ENCODE measurements at regions not wholly inside any gene's neighbourhood (a gene's known extent, or its start where the extent isn't known, plus 50 kb on each side); places are given as distances from the start of the nearest gene placed in this dataset.

DNA sequence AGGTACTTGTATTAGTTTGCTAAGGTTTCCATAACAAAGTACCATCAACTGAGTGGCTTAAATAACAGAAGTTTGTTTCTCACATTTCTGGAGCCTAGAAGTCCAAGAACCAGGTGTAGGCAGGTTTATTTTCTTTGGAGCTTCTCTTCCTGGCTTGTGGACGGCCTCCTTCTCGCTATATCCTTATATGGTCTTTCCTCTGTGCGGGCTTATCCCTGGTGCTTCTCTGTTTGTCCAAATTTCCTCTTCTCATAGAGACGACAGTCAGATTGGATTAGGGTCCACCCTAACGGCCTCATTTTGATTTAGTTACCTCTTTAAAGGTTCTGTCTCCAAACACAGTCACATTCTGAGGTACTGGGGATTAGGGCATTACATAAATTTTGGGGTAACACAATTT lies 88.3 kb downstream of the RMI1 start:
- Histone ChIP-seq H2AFZ (ENCODE audit: low read depth, low read length) (no peak overlapping the region), H3K27me3 (ENCODE audit: insufficient read depth, low read length) (no peaks in the 10 kb centered on the region), H3K9ac (ENCODE audit: low read length) (no peak overlapping the region), H3K4me1 (ENCODE audit: insufficient read depth, low read length) (no peaks in the 10 kb centered on the region), H3K27ac (ENCODE audit: low read depth, low read length) (no peak overlapping the region), H3K36me3 (ENCODE audit: insufficient read depth, low read length) (no peaks in the 10 kb centered on the region), H3K9me3 (ENCODE audit: insufficient read depth, low read depth, low read length) (no peaks in the 10 kb centered on the region), H3K4me2 (ENCODE audit: low read length) (no peak overlapping the region), H3K4me3 (ENCODE audit: insufficient read depth, low read depth, low read length) (no peak overlapping the region), H4K20me1 (ENCODE audit: insufficient read depth, low read length) (no peaks in the 10 kb centered on the region), H3K79me2 (ENCODE audit: insufficient read depth, low read length) (no peaks in the 10 kb centered on the region)
- no peaks in the 10 kb centered on the region for H3K36me3 Mint-ChIP-seq (ENCODE audit: low read depth, unreplicated experiment)
- DNase-seq (ENCODE audit: low read depth) (no peak), FAIRE-seq (no peak)
- no peak overlapping the region for H3K27ac Mint-ChIP-seq (ENCODE audit: unreplicated experiment)
- H3K27me3 Mint-ChIP-seq (ENCODE audit: low read depth, unreplicated experiment) = no peaks in the 10 kb centered on the region
- H3K4me1 Mint-ChIP-seq (ENCODE audit: low read depth, unreplicated experiment) = peaks cover 5% of the 10 kb centered on the region
- no peak for TF ChIP-seq EZH2 (IDR thresholded peaks at IDR 0.05; ENCODE audit: insufficient read depth, low read length)
- no peak for TF ChIP-seq CTCF (IDR thresholded peaks at IDR 0.05; ENCODE audit: insufficient read depth, low read depth, low read length)
- no peak overlapping the region for H3K4me3 Mint-ChIP-seq (ENCODE audit: unreplicated experiment)
- no peaks in the 10 kb centered on the region for H3K9me3 Mint-ChIP-seq (ENCODE audit: unreplicated experiment)

- no peak for DNase-seq (ENCODE audit: low read depth)
- H3K9me3 ChIP-seq (ENCODE audit: insufficient read depth, low read depth, low read length) = no peaks in the 10 kb centered on the region
- no peak overlapping the region for H3K4me3 ChIP-seq (ENCODE audit: insufficient read depth, low read depth, low read length)
- H3K4me1 Mint-ChIP-seq (ENCODE audit: low read depth, unreplicated experiment) = no peaks in the 10 kb centered on the region
- no peak overlapping the region for H3K9ac ChIP-seq (ENCODE audit: low read length)
- no peaks in the 10 kb centered on the region for H3K9me3 Mint-ChIP-seq (ENCODE audit: unreplicated experiment)
- no peaks in the 10 kb centered on the region for H4K20me1 ChIP-seq (ENCODE audit: insufficient read depth, low read length)
- FAIRE-seq = no peak
- H3K27ac ChIP-seq (ENCODE audit: low read depth, low read length) = no peak overlapping the region
- H3K27ac Mint-ChIP-seq (ENCODE audit: unreplicated experiment) = no peak overlapping the region
- H3K27me3 ChIP-seq (ENCODE audit: insufficient read depth, low read length) = no peaks in the 10 kb centered on the region
- H3K27me3 Mint-ChIP-seq (ENCODE audit: low read depth, unreplicated experiment) = no peaks in the 10 kb centered on the region
- H3K4me3 Mint-ChIP-seq (ENCODE audit: unreplicated experiment) = no peak overlapping the region
- H3K79me2 ChIP-seq (ENCODE audit: insufficient read depth, low read length) = no peaks in the 10 kb centered on the region
- H2AFZ ChIP-seq (ENCODE audit: low read depth, low read length) = no peak overlapping the region
- H3K4me1 ChIP-seq (ENCODE audit: insufficient read depth, low read length) = no peaks in the 10 kb centered on the region
- H3K4me2 ChIP-seq (ENCODE audit: low read length) = no peak overlapping the region
- H3K36me3 ChIP-seq (ENCODE audit: insufficient read depth, low read length) = no peaks in the 10 kb centered on the region
- H3K36me3 Mint-ChIP-seq (ENCODE audit: low read depth, unreplicated experiment) = no peaks in the 10 kb centered on the region
- TF ChIP-seq EZH2 (IDR thresholded peaks at IDR 0.05; ENCODE audit: insufficient read depth, low read length) = no peak
Measured at GRCh38 chr9:84070590-84070989, 90.0 kb downstream of the RMI1 start.

- Histone ChIP-seq H3K4me3 (ENCODE audit: insufficient read depth, low read depth, low read length) (no peak overlapping the region), H3K79me2 (ENCODE audit: insufficient read depth, low read length) (no peaks in the 10 kb centered on the region), H3K27ac (ENCODE audit: low read depth, low read length) (no peak overlapping the region), H4K20me1 (ENCODE audit: insufficient read depth, low read length) (no peaks in the 10 kb centered on the region), H3K9ac (ENCODE audit: low read length) (no peak overlapping the region), H2AFZ (ENCODE audit: low read depth, low read length) (no peak overlapping the region), H3K4me2 (ENCODE audit: low read length) (no peak overlapping the region), H3K4me1 (ENCODE audit: insufficient read depth, low read length) (no peaks in the 10 kb centered on the region), H3K9me3 (ENCODE audit: insufficient read depth, low read depth, low read length) (no peaks in the 10 kb centered on the region), H3K27me3 (ENCODE audit: insufficient read depth, low read length) (no peaks in the 10 kb centered on the region), H3K36me3 (ENCODE audit: insufficient read depth, low read length) (no peaks in the 10 kb centered on the region)
- no peak for FAIRE-seq
- H3K4me3 Mint-ChIP-seq (ENCODE audit: unreplicated experiment) = no peak overlapping the region
- TF ChIP-seq EZH2 (IDR thresholded peaks at IDR 0.05; ENCODE audit: insufficient read depth, low read length) = no peak
- TF ChIP-seq CTCF (IDR thresholded peaks at IDR 0.05; ENCODE audit: insufficient read depth, low read depth, low read length) = no peak
- no peak overlapping the region for H3K27ac Mint-ChIP-seq (ENCODE audit: unreplicated experiment)
- no peak for DNase-seq (ENCODE audit: low read depth)
- no peaks in the 10 kb centered on the region for H3K9me3 Mint-ChIP-seq (ENCODE audit: unreplicated experiment)
- no peaks in the 10 kb centered on the region for H3K27me3 Mint-ChIP-seq (ENCODE audit: low read depth, unreplicated experiment)
- no peaks in the 10 kb centered on the region for H3K36me3 Mint-ChIP-seq (ENCODE audit: low read depth, unreplicated experiment)
- no peaks in the 10 kb centered on the region for H3K4me1 Mint-ChIP-seq (ENCODE audit: low read depth, unreplicated experiment)
Measured at GRCh38 chr9:84072621-84073180, 92.1 kb downstream of the RMI1 start.

All from astrocyte (in vitro differentiated cells and primary cell).